GM12878 (cell line): ENCODE measurements at regions not wholly inside any gene's neighbourhood (a gene's known extent, or its start where the extent isn't known, plus 50 kb on each side); places are given as distances from the start of the nearest gene placed in this dataset.

Source experiments
- CHD4 ChIP-seq: fragments of 200-600 bp; sonication (generic); IDR thresholded peaks from 2 replicates; pipeline ENCODE4 v1.6.1; 2016; ENCODE audit warnings: mild to moderate bottlenecking
- CTCF ChIP-seq, 3 experiments: IDR thresholded peaks in 2 of 3; conservative IDR thresholded peaks in 1 of 3; 2 replicates each; pipeline ENCODE4 v1.5.1; 2011; ENCODE audit warnings: low read depth in 3 of 3, low read length in 3 of 3, mild to moderate bottlenecking in 3 of 3, control low read depth in 2 of 3, moderate library complexity in 2 of 3, inconsistent platforms in 1 of 3, mixed read lengths in 1 of 3; ENCODE audit not compliant: control insufficient read depth in 2 of 3, insufficient read depth in 1 of 3; ENCODE audit errors: extremely low read depth in 1 of 3
- EP300 ChIP-seq, 2 experiments: fragments of 150-350 bp in 1 of 2; IDR thresholded peaks; 2 replicates each; pipeline ENCODE4 v1.6.1; 2011 to 2012; ENCODE audit warnings: low read depth in 2 of 2, low read length in 2 of 2, borderline replicate concordance in 1 of 2, improper control_type of control experiment in 1 of 2, inconsistent platforms in 1 of 2; ENCODE audit not compliant: control insufficient read depth in 1 of 2
- EZH2 ChIP-seq: IDR thresholded peaks from 2 replicates; pipeline ENCODE4 v1.6.1; 2012; ENCODE audit warnings: low read depth, mild to moderate bottlenecking, control low read depth, inconsistent platforms, low read length, borderline replicate concordance; ENCODE audit not compliant: control insufficient read depth
- FOS ChIP-seq: IDR thresholded peaks from 3 replicates; pipeline ENCODE4 v1.6.1; 2011; ENCODE audit warnings: borderline replicate concordance; ENCODE audit not compliant: insufficient read length; ENCODE audit errors: extremely low read depth
- HDGF ChIP-seq: fragments of 450-650 bp; IDR thresholded peaks from 2 replicates; pipeline ENCODE4 v1.6.1; 2016; ENCODE audit warnings: antibody characterized with exemption
- IRF3 ChIP-seq: fragments of 450-650 bp; IDR thresholded peaks from 2 replicates; pipeline ENCODE4 v1.6.1; 2014; ENCODE audit warnings: mild to moderate bottlenecking
- POLR2A ChIP-seq: IDR thresholded peaks from 2 replicates; pipeline ENCODE4 v1.6.1; 2011; ENCODE audit warnings: low read depth, mild to moderate bottlenecking, low read length
- POLR2AphosphoS2 ChIP-seq: IDR thresholded peaks from 2 replicates; pipeline ENCODE4 v1.6.1; 2011; ENCODE audit warnings: low read depth, mild to moderate bottlenecking, low read length, improper control_type of control experiment, moderate library complexity
- REST ChIP-seq: IDR thresholded peaks from 2 replicates; pipeline ENCODE4 v1.6.1; 2012; ENCODE audit warnings: mild to moderate bottlenecking, low read depth, low read length
- SRF ChIP-seq, 2 experiments: IDR thresholded peaks; 2 replicates each; pipeline ENCODE4 v1.6.1; 2011; ENCODE audit warnings: low read depth in 2 of 2, low read length in 2 of 2, mild to moderate bottlenecking in 1 of 2, moderate library complexity in 1 of 2
- TAF1 ChIP-seq: IDR thresholded peaks from 2 replicates; pipeline ENCODE4 v1.6.1; 2011; ENCODE audit warnings: mild to moderate bottlenecking, low read depth, low read length, borderline replicate concordance
- ZBTB33 ChIP-seq: fragments of 450-650 bp; IDR thresholded peaks from 2 replicates; pipeline ENCODE4 v1.6.1; 2017; ENCODE audit warnings: mild to moderate bottlenecking
- ZNF24 ChIP-seq: fragments of 450-650 bp; IDR thresholded peaks from 2 replicates; pipeline ENCODE4 v1.6.1; 2017; ENCODE audit warnings: antibody characterized with exemption, mild to moderate bottlenecking

- TF ChIP-seq EZH2 (no peak), IRF3 (no peak), CTCF (IDR thresholded peaks at IDR 0.05 in 2 of 3, conservative IDR thresholded peaks at IDR 0.05 in 1 of 3; ENCODE audit: control insufficient read depth in 2 of 3, extremely low read depth in 1 of 3, insufficient read depth in 1 of 3, low read depth in 3 of 3, low read length in 3 of 3) (no peak), ZNF24 (no peak), TAF1 (no peak), SRF (IDR thresholded peaks at IDR 0.05; ENCODE audit: low read depth in 2 of 2, low read length in 2 of 2) (no peak), CHD4 (no peak), POLR2AphosphoS2 (no peak), ZBTB33 (no peak), POLR2A (no peak), HDGF (no peak), REST (no peak), EP300 (IDR thresholded peaks at IDR 0.05; ENCODE audit: borderline replicate concordance in 1 of 2, control insufficient read depth in 1 of 2, low read depth in 2 of 2, low read length in 2 of 2) (no peak), FOS (no peak)
These were observed 87.4 kb upstream of the SALL3 start for GRCh38 chr18:78892177-78892576.
